ENCODE measurements at regions not wholly inside any gene's neighbourhood (a gene's known extent, or its start where the extent isn't known, plus 50 kb on each side); places are given as distances from the start of the nearest gene placed in this dataset.
"Not testable (repeated sequence)": the region's sequence is repeated elsewhere in the genome, so short reads cannot be mapped to it uniquely, and the experiment has no call there.

DNA sequence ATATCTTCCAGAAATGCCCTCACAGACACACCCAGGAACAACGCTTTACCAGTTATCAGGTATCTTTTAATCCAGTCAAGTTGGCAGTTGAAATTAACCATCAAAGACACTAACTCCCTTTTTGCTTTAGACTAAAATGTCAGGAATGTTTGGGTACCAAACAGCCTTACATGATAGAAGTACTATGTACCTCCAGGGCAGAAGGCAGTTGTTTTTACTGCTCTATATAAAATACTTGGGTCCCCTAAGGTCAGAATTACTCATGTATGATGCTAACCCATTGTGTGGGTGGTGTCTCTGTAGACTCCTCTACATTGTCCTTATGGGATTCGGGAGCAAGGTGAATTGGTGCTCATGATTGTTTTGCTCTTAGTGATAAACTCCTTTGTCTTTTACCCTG is 492.5 kb upstream of the FLRT2 start:
- DNase-seq, result no peak

DNA sequence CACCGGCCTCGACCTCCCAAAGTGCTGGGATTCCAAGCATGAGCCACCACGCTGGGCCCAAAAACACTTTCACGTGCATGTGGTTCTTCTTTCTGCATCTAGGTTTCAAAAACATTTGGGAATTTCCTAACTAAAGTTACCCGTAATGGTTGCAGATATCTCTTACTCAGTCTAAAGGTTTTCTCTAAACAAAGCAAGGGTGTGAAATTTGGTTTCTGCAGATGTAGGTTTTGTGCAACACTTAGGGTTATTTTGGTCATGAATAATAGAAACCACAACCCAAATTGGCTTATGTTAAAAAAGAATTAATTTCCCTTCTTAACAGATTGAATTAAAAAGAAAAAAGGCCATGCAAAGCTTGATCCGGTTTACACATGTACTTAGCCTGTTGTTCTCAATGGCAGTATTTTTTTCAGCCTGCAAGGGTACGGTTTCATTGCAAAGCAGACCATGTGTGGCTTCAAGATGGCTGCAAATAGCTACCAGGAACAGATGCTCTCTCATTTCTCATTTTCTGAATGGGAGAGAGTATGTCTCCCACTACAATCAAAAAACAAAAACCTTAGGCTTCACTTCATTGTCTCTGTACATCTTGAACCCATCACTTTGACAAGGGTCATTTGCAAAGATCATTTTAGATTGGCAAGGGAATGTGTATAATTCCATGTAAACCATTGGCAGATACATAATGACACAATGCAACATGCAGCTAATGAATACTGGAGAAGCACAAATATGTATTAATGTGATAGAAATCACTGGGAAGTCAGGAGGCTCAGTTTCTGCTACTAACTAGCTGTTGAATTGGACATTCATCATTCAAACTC is 491.2 kb upstream of the FLRT2 start:
- no peak for DNase-seq

DNA sequence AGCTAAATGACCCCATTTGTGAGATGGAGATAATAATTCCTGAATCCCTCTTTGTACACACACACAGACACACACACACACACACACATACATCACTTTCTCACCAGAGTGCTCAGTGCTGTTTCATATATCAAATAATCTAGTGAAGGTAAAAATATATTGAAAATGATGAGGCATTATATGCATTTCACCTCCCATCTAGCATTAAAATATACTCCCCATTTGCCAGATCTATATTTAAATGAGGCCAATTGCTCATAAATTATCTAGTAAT is 490.7 kb upstream of the FLRT2 start:
- no peak for DNase-seq

DNA sequence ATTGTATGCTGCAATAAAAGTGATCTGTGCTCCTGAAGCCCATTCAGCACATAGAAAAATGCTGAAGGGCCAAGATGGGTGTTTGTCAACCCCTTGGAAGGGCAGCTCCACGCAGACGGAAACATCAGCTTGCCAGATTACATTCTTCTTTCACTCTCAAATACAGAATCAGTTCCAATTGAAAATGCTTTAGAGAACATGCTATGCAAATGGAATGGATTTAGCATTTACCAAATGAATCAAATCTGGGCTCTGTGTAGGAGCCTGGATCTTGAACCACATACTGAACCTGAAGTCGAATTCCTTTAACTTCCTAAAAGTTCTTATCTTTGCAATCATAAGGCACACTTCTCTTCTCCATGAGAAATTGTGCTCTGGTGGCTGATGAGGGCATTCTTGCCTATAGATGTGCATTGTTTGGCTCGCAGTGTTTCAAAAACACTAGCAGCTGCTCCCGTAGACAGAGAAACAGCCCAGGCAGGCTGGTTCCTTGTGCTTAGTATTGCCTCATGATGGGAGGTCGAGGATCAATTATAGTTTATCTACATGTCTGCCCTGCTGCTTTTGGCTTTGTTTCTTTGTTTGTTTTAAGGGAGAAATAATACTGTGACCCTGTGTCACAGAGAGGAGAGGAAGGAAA is 489.8 kb upstream of the FLRT2 start:
- no peak for DNase-seq

DNA sequence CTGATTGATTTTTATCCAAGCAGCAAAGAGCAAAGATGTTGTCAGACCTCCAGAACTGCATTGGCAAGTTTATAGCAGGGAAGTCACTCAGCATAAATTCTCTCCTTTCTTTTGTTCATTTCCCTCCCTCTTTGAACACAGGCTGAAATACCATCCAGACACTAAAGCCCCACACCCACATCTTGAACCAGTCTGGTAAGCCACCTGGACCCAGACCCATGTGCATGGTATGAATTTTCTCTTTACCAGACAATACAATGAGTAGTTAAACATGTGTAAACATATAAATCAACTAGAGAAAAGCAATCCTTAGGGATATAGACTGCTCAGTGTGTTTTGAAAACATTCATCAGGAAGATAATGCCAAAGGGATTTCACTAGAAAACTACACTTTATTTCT is 488.3 kb upstream of the FLRT2 start:
- no peak for DNase-seq

DNA sequence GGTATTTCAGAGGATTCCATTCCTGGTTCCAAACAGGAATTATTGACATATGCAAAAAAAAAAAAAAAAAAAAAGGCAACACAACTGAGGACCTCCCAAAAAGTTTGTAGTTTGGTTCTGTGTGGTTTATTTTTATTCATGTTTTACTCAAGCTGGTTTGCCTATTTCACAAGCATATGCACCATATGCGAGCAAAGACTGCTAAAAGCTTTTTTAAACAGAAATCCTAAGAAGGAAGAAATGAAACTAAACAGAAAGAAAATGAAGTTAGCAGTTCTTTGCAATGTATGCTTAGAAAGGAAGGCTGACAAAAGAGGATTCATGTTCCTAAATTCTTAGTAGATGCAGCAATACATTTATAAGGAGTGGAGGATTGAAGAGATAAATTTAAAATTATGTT is 487.6 kb upstream of the FLRT2 start:
- no peak for DNase-seq

DNA sequence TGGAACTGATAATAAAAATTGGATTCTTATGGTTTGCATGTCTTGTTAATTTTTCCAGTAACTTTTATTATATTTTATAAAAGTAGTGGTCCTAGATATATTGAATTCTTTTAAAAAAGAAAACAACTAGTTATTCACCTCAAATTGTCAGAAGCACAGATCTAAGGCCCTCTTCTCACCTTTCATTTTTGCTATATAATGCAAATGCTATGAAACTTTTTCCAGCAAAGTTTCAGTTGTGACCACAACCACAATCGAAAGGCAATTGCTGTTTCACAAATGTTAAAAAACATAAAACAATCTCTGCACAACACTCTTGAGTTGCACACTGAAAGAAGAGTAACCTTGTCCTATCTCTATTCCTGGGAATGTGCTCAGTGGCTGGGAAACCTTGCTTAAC is 479.8 kb upstream of the FLRT2 start:
- no peak for DNase-seq

DNA sequence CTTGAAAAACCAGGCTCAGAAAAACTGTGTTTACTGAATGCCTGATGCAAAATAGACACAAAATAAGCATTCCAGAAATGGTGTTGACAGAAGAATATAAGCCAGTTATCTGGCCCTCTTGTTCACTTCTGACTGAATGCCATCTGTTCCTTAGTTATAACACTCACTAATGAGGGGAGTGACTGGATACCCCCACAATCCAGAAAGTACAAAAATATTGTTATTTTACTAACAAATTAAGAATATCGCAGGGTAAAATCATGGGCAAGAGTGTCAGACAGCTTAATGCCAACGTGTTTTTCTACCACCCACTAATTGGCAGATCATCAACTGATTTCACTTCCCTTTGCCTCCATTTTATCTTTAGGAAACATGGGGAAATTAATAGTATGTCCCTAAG is 477.3 kb upstream of the FLRT2 start:
- DNase-seq, result no peak

DNA sequence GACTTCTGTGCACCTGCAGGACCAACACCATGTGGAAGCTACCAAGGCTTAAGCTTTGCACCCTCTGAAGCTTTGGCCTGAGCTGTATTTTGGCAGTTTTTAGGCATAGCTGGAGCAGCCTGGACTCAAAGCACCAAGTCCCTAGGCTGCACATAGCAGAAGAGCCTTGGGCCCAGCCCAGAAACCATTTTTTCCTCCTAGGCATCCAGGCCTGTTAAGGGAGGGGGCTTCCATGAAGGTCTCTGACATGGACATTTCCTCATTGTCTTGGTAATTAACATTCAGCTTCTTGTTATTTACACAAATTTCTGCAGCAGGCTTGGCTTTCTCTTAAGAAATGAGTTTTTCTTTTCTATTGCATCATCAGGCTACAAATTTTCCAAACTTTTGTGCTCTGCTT is 475.8 kb upstream of the FLRT2 start:
- no peak for DNase-seq

DNA sequence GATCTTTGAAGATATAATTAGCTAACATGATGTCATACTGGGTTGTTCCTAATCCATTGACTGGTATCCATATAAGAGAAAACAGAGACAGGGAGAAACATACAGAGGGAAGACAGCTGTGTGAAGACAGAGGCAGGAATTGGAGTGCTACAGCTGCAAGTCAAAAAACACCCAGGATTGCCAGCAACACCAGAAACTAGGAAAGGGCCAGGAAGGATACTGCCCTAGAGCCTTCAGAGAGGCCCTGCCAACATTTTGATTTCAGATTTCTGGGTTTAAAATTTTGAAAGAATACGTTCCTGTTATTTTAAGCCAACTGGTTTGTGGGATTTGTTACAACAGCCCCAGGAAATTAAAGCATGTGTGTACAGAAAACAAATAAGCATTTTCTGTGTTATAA is 473.7 kb upstream of the FLRT2 start:
- no peak for DNase-seq

DNA sequence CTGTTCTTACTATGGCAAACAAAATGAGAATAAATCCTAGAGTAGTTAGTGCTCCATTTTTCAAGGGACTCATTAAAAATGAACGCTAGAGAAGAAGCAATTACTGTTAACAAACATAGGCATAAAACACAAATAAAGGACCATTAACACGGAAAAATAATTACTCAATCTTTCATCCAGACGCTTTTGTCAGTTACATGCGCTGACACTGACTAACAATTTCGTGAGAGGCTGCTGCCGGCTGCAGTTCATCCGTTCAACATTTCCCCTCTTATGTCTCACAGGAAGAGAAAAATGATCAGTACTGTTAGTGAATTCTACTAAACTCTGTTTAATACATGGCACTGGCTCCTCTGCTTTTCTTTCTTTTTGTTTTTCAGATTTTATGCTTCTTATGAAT is 472.7 kb upstream of the FLRT2 start:
- no peak for DNase-seq

DNA sequence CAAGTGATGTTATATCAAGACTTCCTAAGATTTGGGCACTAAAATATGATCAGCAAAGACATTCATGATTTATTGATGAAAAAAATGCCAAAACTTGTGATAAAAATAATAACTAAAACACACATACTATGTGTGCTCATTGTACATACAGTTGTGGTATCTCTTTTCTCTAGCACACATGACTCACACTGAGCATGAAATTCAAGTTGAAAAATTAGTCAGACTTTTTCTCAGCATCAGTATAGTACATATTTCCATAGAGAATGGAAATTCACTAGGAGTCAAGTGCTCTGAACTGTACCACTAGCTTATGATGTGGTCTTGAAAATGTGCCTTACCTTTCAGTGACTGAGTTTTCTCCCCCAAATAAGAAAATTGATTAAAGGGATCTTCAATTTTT is 471.8 kb upstream of the FLRT2 start:
- DNase-seq, result no peak

DNA sequence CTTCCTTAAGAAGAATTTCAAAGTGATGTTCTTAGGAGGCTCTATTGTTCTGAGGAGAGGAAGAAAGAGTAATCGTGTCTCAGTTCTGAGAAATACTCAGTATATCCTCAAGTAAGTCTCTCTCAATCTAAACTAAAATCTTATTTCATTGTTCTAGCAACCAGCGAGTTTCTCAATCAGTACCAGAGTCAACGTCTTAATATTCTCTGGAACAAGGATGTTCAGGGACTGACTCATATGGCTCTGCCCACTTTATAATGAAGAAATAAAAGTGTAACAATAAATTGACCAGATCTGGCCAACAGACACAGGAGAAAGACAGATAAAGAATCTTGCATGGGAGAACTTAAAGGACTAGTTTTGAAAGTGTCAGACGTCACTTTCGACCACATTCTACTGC is 469.8 kb upstream of the FLRT2 start:
- DNase-seq, result no peak

DNA sequence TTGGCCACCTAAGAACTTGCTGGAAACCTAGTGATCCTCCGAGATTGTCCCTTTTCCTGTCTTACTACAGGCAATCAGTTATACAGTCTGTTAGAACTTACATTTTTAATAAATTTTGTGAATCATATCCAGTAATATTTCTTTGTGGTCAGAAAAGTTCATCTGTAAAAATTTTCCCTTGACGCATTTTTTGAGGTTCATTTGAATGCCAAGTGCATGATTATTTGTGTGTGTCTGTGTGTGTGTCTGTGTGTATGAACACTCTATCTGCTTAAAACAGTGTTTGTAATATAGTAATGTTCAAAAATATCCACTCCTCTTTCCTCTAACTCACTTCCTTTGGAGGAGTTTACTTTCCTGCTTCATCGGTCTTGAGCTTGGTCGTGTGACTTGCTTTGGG is 468.7 kb upstream of the FLRT2 start:
- no peak for DNase-seq

DNA sequence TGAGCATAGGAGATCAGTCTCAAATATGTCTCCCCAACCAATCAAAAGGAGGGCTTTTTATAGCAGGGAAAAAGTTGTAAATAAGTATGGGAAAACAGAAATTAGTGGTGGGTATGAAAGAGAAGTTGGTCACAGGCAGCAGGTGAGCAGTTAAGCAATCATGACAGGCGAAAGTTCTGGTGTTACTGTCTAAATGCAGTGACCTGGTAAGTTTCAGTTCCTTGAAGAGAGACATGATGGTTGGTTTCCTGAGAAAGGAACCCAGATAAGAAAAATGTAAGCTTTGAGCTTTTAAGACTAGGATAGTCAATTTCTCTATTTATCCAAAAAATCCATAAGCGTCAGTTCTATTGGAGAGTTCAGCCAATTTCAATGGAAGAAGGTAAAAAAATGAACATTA is 466.2 kb upstream of the FLRT2 start:
- no peak for DNase-seq

DNA sequence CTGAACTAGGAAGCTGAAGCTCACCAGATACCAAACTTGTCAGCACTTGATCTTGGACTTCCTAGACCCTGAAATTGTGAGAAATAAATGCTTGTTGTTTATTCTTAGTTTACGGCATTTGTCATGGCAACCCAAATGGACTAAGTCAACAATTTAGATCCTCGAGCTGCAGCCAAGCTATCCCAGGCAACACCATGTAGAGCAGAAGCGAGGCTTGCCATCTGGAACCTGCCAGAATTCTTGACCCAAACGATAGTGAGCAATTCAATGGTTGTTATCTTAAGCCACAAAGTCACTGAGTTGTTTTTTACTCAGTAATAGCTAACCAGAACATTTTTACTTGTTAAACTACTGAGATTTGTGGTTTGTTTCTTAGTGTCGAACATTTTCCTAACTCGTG is 458.5 kb upstream of the FLRT2 start:
- no peak for DNase-seq

DNA sequence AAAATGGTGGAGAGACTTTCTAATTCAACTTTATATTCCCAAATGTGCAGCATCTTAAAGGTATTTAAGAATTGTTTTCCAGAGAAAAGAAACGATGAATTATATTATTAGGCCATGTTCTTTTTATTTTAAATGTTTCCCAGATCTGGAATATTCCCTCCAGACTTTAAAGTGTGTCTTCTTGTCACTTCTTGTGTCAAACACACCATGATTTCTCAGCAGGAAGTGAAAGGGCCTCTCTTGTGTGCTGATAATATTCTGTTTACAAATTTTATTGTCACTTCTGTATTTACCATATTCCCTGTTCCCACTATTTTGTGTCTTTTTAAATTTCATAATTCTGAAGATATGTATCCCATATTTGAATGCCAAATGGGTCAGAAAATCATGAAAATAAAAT is 455.0 kb upstream of the FLRT2 start:
- DNase-seq, result no peak

DNA sequence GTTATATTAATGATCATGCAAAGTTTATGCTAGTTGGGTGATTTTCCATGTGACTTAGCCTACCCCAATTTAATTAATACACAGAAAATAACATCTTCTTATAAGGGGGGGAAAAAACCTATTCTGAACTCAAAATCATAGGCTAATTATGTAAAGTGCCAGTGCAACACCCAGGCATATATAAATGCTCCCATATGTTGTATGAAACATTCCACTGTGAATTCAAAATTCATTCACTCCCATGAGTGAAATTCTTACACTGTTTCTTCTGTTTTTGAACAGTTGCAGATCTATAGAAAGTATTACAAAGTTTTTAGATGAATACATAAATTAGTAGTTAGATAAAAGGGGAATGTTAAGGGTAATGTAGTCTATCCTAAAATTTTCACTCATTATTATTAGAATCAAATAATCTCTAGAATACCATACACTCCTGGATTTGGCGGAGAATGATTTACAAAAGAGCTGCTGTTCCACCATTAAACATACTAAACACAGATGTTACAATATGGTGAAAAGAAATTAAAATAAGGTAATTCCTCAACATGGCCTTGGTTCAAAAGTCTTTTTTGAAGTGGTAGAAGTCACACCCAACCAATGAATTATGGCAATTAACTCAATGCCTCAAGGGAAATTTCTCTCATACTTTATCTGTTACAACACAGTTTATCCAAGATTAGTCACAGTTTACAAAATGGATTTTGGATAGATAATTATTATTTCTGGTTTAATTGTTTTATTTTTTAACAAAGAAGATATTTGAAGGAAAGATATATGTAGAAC is 454.1 kb upstream of the FLRT2 start:
- no peak for DNase-seq

DNA sequence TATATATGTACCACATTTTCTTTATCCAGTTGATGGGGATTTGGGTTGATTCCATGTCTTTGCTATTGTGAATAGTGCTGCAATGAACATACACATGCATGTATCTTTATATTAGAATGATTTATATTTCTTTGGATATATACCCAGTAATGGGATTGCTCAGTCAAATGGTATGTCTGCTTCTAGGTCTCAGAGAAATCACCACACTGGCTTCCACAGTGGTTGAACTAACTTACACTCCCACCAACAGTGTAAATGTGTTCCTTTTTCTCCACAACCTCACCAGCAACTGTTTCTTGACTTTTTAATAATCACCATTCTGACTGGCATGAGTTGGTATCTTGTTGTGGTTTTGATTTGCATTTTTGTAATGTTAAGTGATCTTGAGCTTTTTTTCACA is 452.2 kb upstream of the FLRT2 start:
- DNase-seq, result not testable (repeated sequence)

DNA sequence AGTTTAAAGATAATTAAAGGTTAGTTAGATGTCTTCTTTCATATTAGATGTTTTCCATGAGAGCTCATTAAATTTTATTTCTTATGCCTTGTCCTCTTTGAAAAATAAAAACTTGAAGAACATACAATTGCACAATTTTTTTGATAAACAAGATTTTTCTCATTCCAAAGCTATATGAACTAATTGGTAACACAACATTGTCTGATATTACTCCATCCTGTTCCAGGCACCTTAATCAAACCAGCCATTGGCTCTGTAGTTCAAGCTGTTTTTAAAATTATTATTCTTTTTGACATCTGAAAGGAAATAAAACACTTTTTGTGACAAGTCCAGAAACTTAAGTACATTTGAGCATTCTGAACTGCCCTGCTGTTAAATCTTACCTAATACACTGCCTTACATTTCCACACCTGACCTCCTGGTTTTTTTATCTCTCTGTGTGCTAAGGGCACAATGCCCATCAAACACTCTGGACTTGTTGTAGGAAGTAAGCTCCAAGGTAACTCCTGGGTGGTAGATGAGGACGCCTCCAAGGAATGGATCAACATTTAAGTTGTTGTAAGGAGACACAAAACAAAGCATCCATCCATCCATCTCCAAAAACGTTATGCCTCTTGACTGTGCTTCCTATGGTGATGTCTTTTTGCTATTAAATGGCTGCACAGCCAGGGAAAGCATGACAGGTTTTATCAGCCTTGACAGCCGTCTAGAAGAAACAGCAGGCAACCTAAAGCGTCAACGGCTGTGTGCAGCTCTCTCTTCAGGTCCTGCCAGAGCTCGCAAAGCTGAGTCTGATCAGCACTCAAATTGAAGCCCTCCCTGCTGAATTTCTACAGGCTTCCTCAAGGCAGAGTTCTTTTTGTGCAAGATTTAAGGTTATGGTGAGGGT is 449.9 kb upstream of the FLRT2 start:
- DNase-seq, result no peak

DNA sequence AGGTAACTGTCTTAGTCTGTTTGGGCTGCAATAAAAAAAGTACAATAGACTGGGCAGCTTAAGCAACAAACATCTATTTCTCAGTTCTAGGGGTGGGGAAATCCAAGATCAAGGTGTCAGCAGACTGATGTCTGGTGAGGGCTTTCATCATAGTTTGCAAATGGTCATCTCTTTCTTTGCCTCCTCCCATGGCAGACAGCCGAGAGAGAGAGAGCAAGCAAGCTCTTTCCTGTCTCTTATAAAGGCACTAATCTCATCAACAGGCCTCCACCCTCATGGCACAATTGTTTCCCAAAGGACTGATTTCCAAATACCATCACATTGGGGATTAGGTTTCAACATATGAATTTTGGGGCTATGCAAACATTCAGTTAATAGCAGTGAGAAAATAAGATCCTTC is 445.6 kb upstream of the FLRT2 start:
- no peak for DNase-seq

DNA sequence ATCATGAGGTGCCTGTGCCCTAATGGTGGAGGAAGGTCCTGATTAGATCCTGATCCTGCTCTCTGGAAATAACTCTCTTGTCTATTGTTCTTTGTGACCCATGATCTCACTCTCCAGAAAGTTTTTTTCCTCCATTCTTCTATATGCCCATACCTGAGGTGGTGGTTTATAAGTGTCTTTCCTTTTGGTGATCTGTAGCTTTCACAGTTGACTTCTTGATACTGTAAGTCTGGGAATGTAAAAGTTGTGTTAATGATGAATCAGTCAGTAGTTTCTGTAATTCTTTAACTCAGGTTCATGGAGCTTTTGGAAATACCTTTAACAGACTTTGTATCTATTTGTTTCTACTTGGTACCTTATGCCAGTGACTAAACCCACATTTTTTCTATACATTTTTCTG is 444.0 kb upstream of the FLRT2 start:
- DNase-seq, result no peak

DNA sequence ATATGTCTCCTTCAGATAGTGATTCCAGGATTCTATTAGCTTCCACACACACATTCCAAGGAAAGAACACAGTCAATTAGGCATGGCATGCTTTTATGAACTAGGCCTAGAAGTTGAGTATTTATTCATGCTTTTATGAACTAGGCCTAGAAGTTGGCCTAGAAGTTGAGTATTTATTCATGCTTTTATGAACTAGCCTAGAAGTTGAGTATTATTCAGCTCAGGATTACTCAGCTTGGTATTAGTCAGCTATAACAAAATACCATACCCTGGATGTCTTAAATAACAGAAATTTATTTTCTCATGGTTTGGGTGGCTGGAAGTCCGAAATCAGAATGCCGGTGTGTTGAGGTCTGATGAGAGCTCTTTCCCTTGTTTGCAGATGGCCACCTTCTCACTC is 442.7 kb upstream of the FLRT2 start:
- DNase-seq, result no peak

Measured in CD4-positive, alpha-beta T cell treated with Interleukin-1 beta for 1 hour (primary cell).